MM.1S (cell line): ENCODE measurements at regions not wholly inside any gene's neighbourhood (a gene's known extent, or its start where the extent isn't known, plus 50 kb on each side); places are given as distances from the start of the nearest gene placed in this dataset.

Experiments used
- DNase-seq: peaks from one replicate; pipeline ENCODE4 v3.0.0-alpha.2; 2015
- H2AFZ ChIP-seq: fragments of 300-600 bp; sonication (generic); 2 replicates; pipeline ENCODE4 v1.6.0; 2016; ENCODE audit warnings: antibody characterized with exemption, low read length
- H3F3A ChIP-seq: fragments of 300-600 bp; sonication (generic); 2 replicates; pipeline ENCODE4 v1.6.1; 2016; ENCODE audit warnings: mild to moderate bottlenecking, antibody characterized with exemption, low read length, moderate library complexity, mixed read lengths; ENCODE audit not compliant: insufficient read depth
- H3K27ac ChIP-seq: fragments of 300-600 bp; sonication (generic); 2 replicates; pipeline ENCODE4 v1.5.1; 2016; ENCODE audit warnings: mild to moderate bottlenecking, low read length
- H3K27me3 ChIP-seq: fragments of 300-600 bp; sonication (generic); replicated peaks from 2 replicates; pipeline ENCODE4 v1.6.0; 2016; ENCODE audit warnings: low read length; ENCODE audit not compliant: insufficient read depth
- H3K36me3 ChIP-seq: fragments of 300-600 bp; sonication (generic); replicated peaks from 2 replicates; pipeline ENCODE4 v1.6.1; 2016; ENCODE audit warnings: mild to moderate bottlenecking, low read length, mixed read lengths; ENCODE audit not compliant: insufficient read depth
- H3K4me1 ChIP-seq: fragments of 300-600 bp; sonication (generic); 2 replicates; pipeline ENCODE4 v1.6.1; 2016; ENCODE audit warnings: low read length, mixed read lengths
- H3K4me2 ChIP-seq: fragments of 300-600 bp; sonication (generic); 2 replicates; pipeline ENCODE4 v1.6.0; 2016; ENCODE audit warnings: low read depth, low read length
- H3K4me3 ChIP-seq: fragments of 300-600 bp; sonication (generic); 2 replicates; pipeline ENCODE4 v1.5.1; 2016; ENCODE audit warnings: low read length, mixed read lengths
- H3K79me2 ChIP-seq: fragments of 300-600 bp; sonication (generic); 2 replicates; pipeline ENCODE4 v1.6.1; 2016; ENCODE audit warnings: mixed run types, low read length, mixed read lengths
- H3K9ac ChIP-seq: fragments of 300-600 bp; sonication (generic); 2 replicates; pipeline ENCODE4 v1.6.1; 2016; ENCODE audit warnings: low read length, mixed read lengths
- H3K9me2 ChIP-seq: fragments of 300-600 bp; sonication (generic); replicated peaks from 2 replicates; pipeline ENCODE4 v1.6.1; 2016; ENCODE audit warnings: mild to moderate bottlenecking, low read length, mixed read lengths; ENCODE audit not compliant: insufficient read depth
- H3K9me3 ChIP-seq: fragments of 300-600 bp; sonication (generic); replicated peaks from 2 replicates; pipeline ENCODE4 v1.6.1; 2016; ENCODE audit warnings: mild to moderate bottlenecking, low read length, mixed read lengths; ENCODE audit not compliant: insufficient read depth
- H4K20me1 ChIP-seq: fragments of 300-600 bp; sonication (generic); 2 replicates; pipeline ENCODE4 v1.6.1; 2016; ENCODE audit warnings: mild to moderate bottlenecking, low read length, moderate library complexity, mixed read lengths; ENCODE audit not compliant: insufficient read depth
- EZH2 ChIP-seq: fragments of 300-600 bp; sonication (generic); optimal IDR thresholded peaks from 2 replicates; pipeline ENCODE3; 2017; ENCODE audit warnings: low read depth, mild to moderate bottlenecking, antibody characterized with exemption, low read length, mixed read lengths
- EZH2phosphoT487 ChIP-seq: fragments of 300-600 bp; sonication (generic); IDR thresholded peaks from 2 replicates; pipeline ENCODE4 v1.6.1; 2018; ENCODE audit warnings: antibody characterized with exemption, low read length
- TF ChIP-seq, protein P1 (sequence below): fragments of 300-600 bp; sonication (generic); IDR thresholded peaks from 2 replicates; pipeline ENCODE4 v1.5.1; 2016; ENCODE audit warnings: antibody characterized with exemption, low read length, mixed read lengths

DNA sequence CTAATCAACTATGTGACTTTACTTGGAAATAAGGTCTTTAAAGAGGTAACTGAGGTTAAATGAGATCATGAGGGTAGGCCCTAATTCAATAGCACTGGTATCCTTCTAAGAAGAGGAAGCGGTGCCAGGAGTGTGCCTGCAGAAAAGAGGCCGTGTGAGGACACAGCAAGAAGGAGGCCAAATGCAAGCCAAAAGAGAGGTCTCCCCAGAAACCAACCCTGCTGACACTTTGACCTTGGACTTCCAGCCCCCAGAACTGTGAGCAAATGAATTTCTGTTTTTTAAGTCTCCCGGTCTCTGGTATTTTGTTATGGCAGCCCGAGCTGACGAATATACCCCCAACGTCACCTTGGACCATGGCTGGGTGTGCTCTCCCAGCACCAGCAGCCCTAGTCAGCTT lies 257.5 kb upstream of the NCKAP5 start:
- TF ChIP-seq, protein P1, sequence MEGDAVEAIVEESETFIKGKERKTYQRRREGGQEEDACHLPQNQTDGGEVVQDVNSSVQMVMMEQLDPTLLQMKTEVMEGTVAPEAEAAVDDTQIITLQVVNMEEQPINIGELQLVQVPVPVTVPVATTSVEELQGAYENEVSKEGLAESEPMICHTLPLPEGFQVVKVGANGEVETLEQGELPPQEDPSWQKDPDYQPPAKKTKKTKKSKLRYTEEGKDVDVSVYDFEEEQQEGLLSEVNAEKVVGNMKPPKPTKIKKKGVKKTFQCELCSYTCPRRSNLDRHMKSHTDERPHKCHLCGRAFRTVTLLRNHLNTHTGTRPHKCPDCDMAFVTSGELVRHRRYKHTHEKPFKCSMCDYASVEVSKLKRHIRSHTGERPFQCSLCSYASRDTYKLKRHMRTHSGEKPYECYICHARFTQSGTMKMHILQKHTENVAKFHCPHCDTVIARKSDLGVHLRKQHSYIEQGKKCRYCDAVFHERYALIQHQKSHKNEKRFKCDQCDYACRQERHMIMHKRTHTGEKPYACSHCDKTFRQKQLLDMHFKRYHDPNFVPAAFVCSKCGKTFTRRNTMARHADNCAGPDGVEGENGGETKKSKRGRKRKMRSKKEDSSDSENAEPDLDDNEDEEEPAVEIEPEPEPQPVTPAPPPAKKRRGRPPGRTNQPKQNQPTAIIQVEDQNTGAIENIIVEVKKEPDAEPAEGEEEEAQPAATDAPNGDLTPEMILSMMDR: no peak
- TF ChIP-seq EZH2phosphoT487 (no peak), EZH2 (no peak)
- DNase-seq: no peak
- no peaks in the 10 kb centered on the region for H3K9me2 ChIP-seq
- H3K4me3 ChIP-seq: no peak overlapping the region
- no peaks in the 10 kb centered on the region for H3K36me3 ChIP-seq
- no peaks in the 10 kb centered on the region for H3K27me3 ChIP-seq
- H4K20me1 ChIP-seq: no peaks in the 10 kb centered on the region
- H2AFZ ChIP-seq: no peak overlapping the region
- H3F3A ChIP-seq: no peaks in the 10 kb centered on the region
- no peak overlapping the region for H3K27ac ChIP-seq
- H3K9ac ChIP-seq: no peak overlapping the region
- no peaks in the 10 kb centered on the region for H3K9me3 ChIP-seq
- no peaks in the 10 kb centered on the region for H3K79me2 ChIP-seq
- H3K4me2 ChIP-seq: no peak overlapping the region
- no peaks in the 10 kb centered on the region for H3K4me1 ChIP-seq

- TF ChIP-seq, protein P1: no peak
- TF ChIP-seq EZH2phosphoT487 (no peak), EZH2 (no peak)
- H3K9me2 ChIP-seq: no peaks in the 10 kb centered on the region
- H3K4me1 ChIP-seq: no peaks in the 10 kb centered on the region
- no peak overlapping the region for H3K4me2 ChIP-seq
- H3F3A ChIP-seq: no peaks in the 10 kb centered on the region
- no peak overlapping the region for H2AFZ ChIP-seq
- H3K9ac ChIP-seq: no peak overlapping the region
- H4K20me1 ChIP-seq: no peaks in the 10 kb centered on the region
- no peak overlapping the region for H3K27ac ChIP-seq
- no peaks in the 10 kb centered on the region for H3K79me2 ChIP-seq
- no peaks in the 10 kb centered on the region for H3K9me3 ChIP-seq
- no peak overlapping the region for H3K4me3 ChIP-seq
- DNase-seq: no peak
- H3K36me3 ChIP-seq: no peaks in the 10 kb centered on the region
- H3K27me3 ChIP-seq: no peaks in the 10 kb centered on the region
Observed at GRCh38 chr2:133828913-133829312, 260.6 kb upstream of the NCKAP5 start.

DNA sequence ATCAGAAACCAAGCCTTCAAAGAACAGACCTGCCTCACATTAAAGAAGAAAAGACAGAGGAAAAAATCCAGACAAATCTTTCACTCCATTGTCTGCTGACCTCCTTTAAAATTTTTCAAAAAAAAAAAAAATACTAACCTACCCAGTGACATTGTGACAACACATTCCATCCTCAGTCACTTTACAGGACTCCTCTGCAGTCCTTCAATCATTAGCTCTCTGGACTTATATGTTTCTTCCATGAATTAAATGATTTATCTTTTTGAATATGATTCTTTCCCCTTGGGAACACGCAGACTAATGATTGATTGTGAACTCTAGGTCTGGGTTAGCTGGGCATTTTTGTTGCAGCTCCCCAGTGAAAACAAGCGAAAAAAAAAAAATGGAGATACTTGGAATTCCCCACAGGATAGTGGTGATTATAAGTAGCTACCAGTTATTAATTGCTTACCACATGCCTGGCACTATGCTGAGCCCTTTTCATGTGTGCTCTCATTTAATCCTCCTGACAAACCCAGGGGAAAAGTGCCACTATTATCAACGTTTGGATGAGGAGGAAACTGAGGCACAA lies 261.3 kb upstream of the NCKAP5 start:
- TF ChIP-seq, protein P1: no peak
- TF ChIP-seq EZH2phosphoT487: no peak
- no peak for TF ChIP-seq EZH2
- H3K9me3 ChIP-seq: no peaks in the 10 kb centered on the region
- no peak overlapping the region for H3K27ac ChIP-seq
- no peak for DNase-seq
- H3K4me1 ChIP-seq: no peaks in the 10 kb centered on the region
- no peaks in the 10 kb centered on the region for H3K27me3 ChIP-seq
- no peaks in the 10 kb centered on the region for H3F3A ChIP-seq
- no peak overlapping the region for H2AFZ ChIP-seq
- no peaks in the 10 kb centered on the region for H4K20me1 ChIP-seq
- no peak overlapping the region for H3K9ac ChIP-seq
- no peaks in the 10 kb centered on the region for H3K79me2 ChIP-seq
- no peaks in the 10 kb centered on the region for H3K36me3 ChIP-seq
- H3K9me2 ChIP-seq: no peaks in the 10 kb centered on the region
- H3K4me3 ChIP-seq: no peak overlapping the region
- H3K4me2 ChIP-seq: no peak overlapping the region
